GM18520 (cell line): ENCODE measurements at regions not wholly inside any gene's neighbourhood (a gene's known extent, or its start where the extent isn't known, plus 50 kb on each side); places are given as distances from the start of the nearest gene placed in this dataset.
A peak's percentile ranks its signal among the peaks of the same experiment; 100 is the strongest.
"Not testable (repeated sequence)": the region's sequence is repeated elsewhere in the genome, so short reads cannot be mapped to it uniquely, and the experiment has no call there.

Experiments
- ATAC-seq: cut with Tn5 transposase; IDR thresholded peaks from one replicate; pipeline ENCODE4 v1.9.1; 2021; ENCODE audit not compliant: unreplicated experiment

GRCh38 chr2:215863687-215864086, 149.7 kb downstream of the MREG start:
- no peak for ATAC-seq

- ATAC-seq: no peak
Observed at GRCh38 chr2:215862351-215862771, 151.0 kb downstream of the MREG start.

GRCh38 chr2:215861607-215862350, 151.6 kb downstream of the MREG start:
- no peak for ATAC-seq

GRCh38 chr2:215856080-215856479, 157.3 kb downstream of the MREG start:
- no peak for ATAC-seq

- ATAC-seq: not testable (repeated sequence)
Observed at GRCh38 chr2:215855308-215855707, 158.0 kb downstream of the MREG start.

- ATAC-seq: no peak
Observed at GRCh38 chr2:215854008-215854407, 159.3 kb downstream of the MREG start.

GRCh38 chr2:215851696-215852095, 161.7 kb downstream of the MREG start:
- no peak for ATAC-seq

- no peak for ATAC-seq
Observed at GRCh38 chr2:215851082-215851481, 162.3 kb downstream of the MREG start.

GRCh38 chr2:215850380-215850779, 163.0 kb downstream of the MREG start:
- ATAC-seq: no peak

- ATAC-seq: no peak
Observed at GRCh38 chr2:215849771-215850170, 163.6 kb downstream of the MREG start.

- ATAC-seq: no peak
Observed at GRCh38 chr2:215848698-215849097, 164.7 kb downstream of the MREG start.

- no peak for ATAC-seq
Observed at GRCh38 chr2:215848146-215848545, 165.2 kb downstream of the MREG start.

GRCh38 chr2:215847718-215848117, 165.6 kb downstream of the MREG start:
- no peak for ATAC-seq

- ATAC-seq: no peak
Observed at GRCh38 chr2:215847056-215847455, 166.3 kb downstream of the MREG start.

GRCh38 chr2:215845839-215846586, 167.3 kb downstream of the MREG start:
- ATAC-seq: peak; percentile 51

GRCh38 chr2:215843579-215843978, 169.8 kb downstream of the MREG start:
- ATAC-seq: no peak

GRCh38 chr2:215841175-215841816, 172.1 kb downstream of the MREG start:
- no peak for ATAC-seq

GRCh38 chr2:215839816-215840215, 173.5 kb downstream of the MREG start:
- ATAC-seq: no peak

GRCh38 chr2:215839309-215839708, 174.0 kb downstream of the MREG start:
- no peak for ATAC-seq

GRCh38 chr2:215836881-215837280, 176.5 kb downstream of the MREG start:
- no peak for ATAC-seq

GRCh38 chr2:215835657-215836056, 177.7 kb downstream of the MREG start:
- no peak for ATAC-seq

- ATAC-seq: no peak
Observed at GRCh38 chr2:215835231-215835630, 178.1 kb downstream of the MREG start.
